Islet of Langerhans (tissue), 1 donor: ENCODE measurements at regions not wholly inside any gene's neighbourhood (a gene's known extent, or its start where the extent isn't known, plus 50 kb on each side); places are given as distances from the start of the nearest gene placed in this dataset.

ENCODE experiments used
- FAIRE-seq: peaks from one replicate; lab custom pipeline; 2011; peaks lifted over from hg19 to GRCh38; lab: Jason Lieb, UNC

GRCh38 chr15:69747193-69747592 lies 294.6 kb downstream of the RPLP1 start:
- no peak for FAIRE-seq

GRCh38 chr15:69748131-69748530 lies 295.5 kb downstream of the RPLP1 start:
- no peak for FAIRE-seq

GRCh38 chr15:69748576-69749185 lies 296.1 kb downstream of the RPLP1 start:
- no peak for FAIRE-seq

- FAIRE-seq, result no peak
These were observed 296.7 kb downstream of the RPLP1 start for GRCh38 chr15:69749274-69749673.

GRCh38 chr15:69749797-69750196 lies 297.2 kb downstream of the RPLP1 start:
- FAIRE-seq, result no peak

GRCh38 chr15:69750253-69750652 lies 297.6 kb downstream of the RPLP1 start:
- no peak for FAIRE-seq

GRCh38 chr15:69751147-69751546 lies 298.5 kb downstream of the RPLP1 start:
- FAIRE-seq, result no peak

GRCh38 chr15:69751566-69751965 lies 298.9 kb downstream of the RPLP1 start:
- no peak for FAIRE-seq

- no peak for FAIRE-seq
These were observed 301.2 kb downstream of the RPLP1 start for GRCh38 chr15:69753867-69754266.

GRCh38 chr15:69754313-69754712 lies 301.7 kb downstream of the RPLP1 start:
- FAIRE-seq, result no peak

GRCh38 chr15:69755551-69756310 lies 303.1 kb downstream of the RPLP1 start:
- no peak for FAIRE-seq

GRCh38 chr15:69756440-69756839 lies 303.8 kb downstream of the RPLP1 start:
- no peak for FAIRE-seq

- no peak for FAIRE-seq
These were observed 304.6 kb downstream of the RPLP1 start for GRCh38 chr15:69757186-69757585.

GRCh38 chr15:69758291-69758771 lies 305.7 kb downstream of the RPLP1 start:
- no peak for FAIRE-seq

GRCh38 chr15:69758810-69759790 lies 306.5 kb downstream of the RPLP1 start:
- no peak for FAIRE-seq

GRCh38 chr15:69760258-69760845 lies 307.7 kb downstream of the RPLP1 start:
- FAIRE-seq, result no peak

- FAIRE-seq, result no peak
These were observed 308.4 kb downstream of the RPLP1 start for GRCh38 chr15:69760890-69761568.

- FAIRE-seq, result no peak
These were observed 309.9 kb downstream of the RPLP1 start for GRCh38 chr15:69762373-69763148.

- no peak for FAIRE-seq
These were observed 311.2 kb downstream of the RPLP1 start for GRCh38 chr15:69763831-69764230.

GRCh38 chr15:69766156-69766555 lies 313.5 kb downstream of the RPLP1 start:
- no peak for FAIRE-seq

- FAIRE-seq, result no peak
These were observed 314.6 kb downstream of the RPLP1 start for GRCh38 chr15:69767191-69767590.
